Astrocyte (in vitro differentiated cells and primary cell): ENCODE measurements at regions not wholly inside any gene's neighbourhood (a gene's known extent, or its start where the extent isn't known, plus 50 kb on each side); places are given as distances from the start of the nearest gene placed in this dataset.

ENCODE experiments used
- DNase-seq: peaks from one replicate; pipeline ENCODE4 v3.0.0-alpha.2; 2010; ENCODE audit warnings: low read depth
- FAIRE-seq: peaks from 2 replicates; lab custom pipeline; 2011; peaks lifted over from hg19 to GRCh38; lab: Jason Lieb, UNC
- H2AFZ ChIP-seq: 2 replicates; pipeline ENCODE4 v1.6.0; 2012; ENCODE audit warnings: low read depth, low read length, inconsistent platforms
- H3K27ac ChIP-seq: 2 replicates; pipeline ENCODE4 v1.5.1; 2011; ENCODE audit warnings: low read depth, low read length, inconsistent platforms
- H3K27me3 ChIP-seq: 2 replicates; pipeline ENCODE4 v1.6.0; 2011; ENCODE audit warnings: low read length, inconsistent platforms; ENCODE audit not compliant: insufficient read depth
- H3K36me3 ChIP-seq: 2 replicates; pipeline ENCODE4 v1.5.1; 2011; ENCODE audit warnings: low read length, inconsistent platforms; ENCODE audit not compliant: insufficient read depth
- H3K4me1 ChIP-seq: 2 replicates; pipeline ENCODE4 v1.5.1; 2011; ENCODE audit warnings: low read length, inconsistent platforms; ENCODE audit not compliant: insufficient read depth
- H3K4me2 ChIP-seq: 2 replicates; pipeline ENCODE4 v1.6.0; 2012; ENCODE audit warnings: low read length, inconsistent platforms
- H3K4me3 ChIP-seq: 2 replicates; pipeline ENCODE4 v1.5.1; 2011; ENCODE audit warnings: low read depth, mild to moderate bottlenecking, low read length, inconsistent platforms; ENCODE audit not compliant: insufficient read depth
- H3K79me2 ChIP-seq: 2 replicates; pipeline ENCODE4 v1.6.0; 2012; ENCODE audit warnings: mild to moderate bottlenecking, low read length, inconsistent platforms; ENCODE audit not compliant: insufficient read depth
- H3K9ac ChIP-seq: 2 replicates; pipeline ENCODE4 v1.6.0; 2012; ENCODE audit warnings: mild to moderate bottlenecking, low read length, inconsistent platforms
- H3K9me3 ChIP-seq: 2 replicates; pipeline ENCODE4 v1.5.1; 2012; ENCODE audit warnings: low read depth, mild to moderate bottlenecking, low read length, inconsistent platforms; ENCODE audit not compliant: insufficient read depth
- H4K20me1 ChIP-seq: 2 replicates; pipeline ENCODE4 v1.6.0; 2012; ENCODE audit warnings: low read length, inconsistent platforms; ENCODE audit not compliant: insufficient read depth
- H3K27ac Mint-ChIP-seq: one replicate; pipeline ENCODE4 v1.8.0; 2021; ENCODE audit warnings: mild to moderate bottlenecking, mixed read lengths; ENCODE audit not compliant: unreplicated experiment
- H3K27me3 Mint-ChIP-seq: one replicate; pipeline ENCODE4 v1.8.0; 2021; ENCODE audit warnings: low read depth, mixed read lengths; ENCODE audit not compliant: unreplicated experiment
- H3K36me3 Mint-ChIP-seq: one replicate; pipeline ENCODE4 v1.8.0; 2021; ENCODE audit warnings: low read depth, mixed read lengths; ENCODE audit not compliant: unreplicated experiment
- H3K4me1 Mint-ChIP-seq: one replicate; pipeline ENCODE4 v1.8.0; 2021; ENCODE audit warnings: low read depth, mixed read lengths; ENCODE audit not compliant: unreplicated experiment
- H3K4me3 Mint-ChIP-seq: one replicate; pipeline ENCODE4 v1.8.0; 2021; ENCODE audit warnings: mild to moderate bottlenecking, moderate library complexity, mixed read lengths; ENCODE audit not compliant: unreplicated experiment
- H3K9me3 Mint-ChIP-seq: one replicate; pipeline ENCODE4 v1.8.0; 2021; ENCODE audit warnings: mild to moderate bottlenecking, mixed read lengths; ENCODE audit not compliant: unreplicated experiment
- EZH2 ChIP-seq: IDR thresholded peaks from 2 replicates; pipeline ENCODE4 v1.6.1; 2012; ENCODE audit warnings: mild to moderate bottlenecking, low read length, inconsistent platforms; ENCODE audit not compliant: insufficient read depth
- TF ChIP-seq, protein P1 (sequence below): IDR thresholded peaks from 2 replicates; pipeline ENCODE4 v1.5.1; 2011; ENCODE audit warnings: low read depth, mild to moderate bottlenecking, inconsistent platforms, low read length, moderate library complexity; ENCODE audit not compliant: insufficient read depth

GRCh38 chr10:57320416-57320815, 947.3 kb downstream of the IPMK start:
- no peak for FAIRE-seq
- Histone ChIP-seq H4K20me1 (no peaks in the 10 kb centered on the region), H2AFZ (no peak overlapping the region), H3K4me2 (no peak overlapping the region), H3K4me3 (no peak overlapping the region), H3K79me2 (no peaks in the 10 kb centered on the region), H3K9me3 (peaks cover 4% of the 10 kb centered on the region), H3K4me1 (no peaks in the 10 kb centered on the region), H3K27ac (no peak overlapping the region), H3K36me3 (no peaks in the 10 kb centered on the region), H3K27me3 (no peaks in the 10 kb centered on the region), H3K9ac (no peak overlapping the region)
- Mint-ChIP-seq H3K9me3 (no peaks in the 10 kb centered on the region), H3K36me3 (no peaks in the 10 kb centered on the region), H3K27ac (no peak overlapping the region), H3K4me3 (no peak overlapping the region), H3K27me3 (no peaks in the 10 kb centered on the region), H3K4me1 (no peaks in the 10 kb centered on the region)
- no peak for TF ChIP-seq EZH2
- TF ChIP-seq, protein P1, sequence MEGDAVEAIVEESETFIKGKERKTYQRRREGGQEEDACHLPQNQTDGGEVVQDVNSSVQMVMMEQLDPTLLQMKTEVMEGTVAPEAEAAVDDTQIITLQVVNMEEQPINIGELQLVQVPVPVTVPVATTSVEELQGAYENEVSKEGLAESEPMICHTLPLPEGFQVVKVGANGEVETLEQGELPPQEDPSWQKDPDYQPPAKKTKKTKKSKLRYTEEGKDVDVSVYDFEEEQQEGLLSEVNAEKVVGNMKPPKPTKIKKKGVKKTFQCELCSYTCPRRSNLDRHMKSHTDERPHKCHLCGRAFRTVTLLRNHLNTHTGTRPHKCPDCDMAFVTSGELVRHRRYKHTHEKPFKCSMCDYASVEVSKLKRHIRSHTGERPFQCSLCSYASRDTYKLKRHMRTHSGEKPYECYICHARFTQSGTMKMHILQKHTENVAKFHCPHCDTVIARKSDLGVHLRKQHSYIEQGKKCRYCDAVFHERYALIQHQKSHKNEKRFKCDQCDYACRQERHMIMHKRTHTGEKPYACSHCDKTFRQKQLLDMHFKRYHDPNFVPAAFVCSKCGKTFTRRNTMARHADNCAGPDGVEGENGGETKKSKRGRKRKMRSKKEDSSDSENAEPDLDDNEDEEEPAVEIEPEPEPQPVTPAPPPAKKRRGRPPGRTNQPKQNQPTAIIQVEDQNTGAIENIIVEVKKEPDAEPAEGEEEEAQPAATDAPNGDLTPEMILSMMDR: no peak
- no peak for DNase-seq

- Histone ChIP-seq H3K4me1 (no peaks in the 10 kb centered on the region), H3K9me3 (no peaks in the 10 kb centered on the region), H3K36me3 (no peaks in the 10 kb centered on the region), H3K4me3 (no peak overlapping the region), H3K27me3 (no peaks in the 10 kb centered on the region), H3K27ac (no peak overlapping the region), H2AFZ (no peak overlapping the region), H3K9ac (no peak overlapping the region), H3K4me2 (no peak overlapping the region), H4K20me1 (no peaks in the 10 kb centered on the region), H3K79me2 (no peaks in the 10 kb centered on the region)
- no peak overlapping the region for H3K27ac Mint-ChIP-seq
- H3K36me3 Mint-ChIP-seq: no peaks in the 10 kb centered on the region
- FAIRE-seq: no peak
- no peak overlapping the region for H3K4me3 Mint-ChIP-seq
- no peaks in the 10 kb centered on the region for H3K9me3 Mint-ChIP-seq
- no peaks in the 10 kb centered on the region for H3K27me3 Mint-ChIP-seq
- DNase-seq: no peak
- no peak for TF ChIP-seq EZH2
- TF ChIP-seq, protein P1: no peak
- H3K4me1 Mint-ChIP-seq: no peaks in the 10 kb centered on the region
Observed at GRCh38 chr10:57314046-57314445, 953.0 kb upstream of the ZWINT start.

- Histone ChIP-seq H3K9ac (no peak overlapping the region), H4K20me1 (no peaks in the 10 kb centered on the region), H3K79me2 (no peaks in the 10 kb centered on the region), H3K4me2 (no peak overlapping the region), H3K9me3 (no peaks in the 10 kb centered on the region), H3K4me3 (no peak overlapping the region), H3K27ac (no peak overlapping the region), H3K36me3 (no peaks in the 10 kb centered on the region), H3K27me3 (no peaks in the 10 kb centered on the region), H2AFZ (no peak overlapping the region), H3K4me1 (no peaks in the 10 kb centered on the region)
- Mint-ChIP-seq H3K27me3 (no peaks in the 10 kb centered on the region), H3K36me3 (no peaks in the 10 kb centered on the region), H3K4me3 (no peak overlapping the region), H3K9me3 (no peaks in the 10 kb centered on the region), H3K4me1 (no peaks in the 10 kb centered on the region), H3K27ac (no peak overlapping the region)
- no peak for FAIRE-seq
- DNase-seq: no peak
- TF ChIP-seq EZH2: no peak
- TF ChIP-seq, protein P1: no peak
Observed at GRCh38 chr10:57303566-57303965, 942.5 kb upstream of the ZWINT start.
